GM18502 (cell line): ENCODE measurements at regions not wholly inside any gene's neighbourhood (a gene's known extent, or its start where the extent isn't known, plus 50 kb on each side); places are given as distances from the start of the nearest gene placed in this dataset.

Experiments used
- ATAC-seq: cut with Tn5 transposase; IDR thresholded peaks from one replicate; pipeline ENCODE4 v1.9.1; 2021; ENCODE audit warnings: mild to moderate bottlenecking; ENCODE audit not compliant: unreplicated experiment, poor library complexity

DNA sequence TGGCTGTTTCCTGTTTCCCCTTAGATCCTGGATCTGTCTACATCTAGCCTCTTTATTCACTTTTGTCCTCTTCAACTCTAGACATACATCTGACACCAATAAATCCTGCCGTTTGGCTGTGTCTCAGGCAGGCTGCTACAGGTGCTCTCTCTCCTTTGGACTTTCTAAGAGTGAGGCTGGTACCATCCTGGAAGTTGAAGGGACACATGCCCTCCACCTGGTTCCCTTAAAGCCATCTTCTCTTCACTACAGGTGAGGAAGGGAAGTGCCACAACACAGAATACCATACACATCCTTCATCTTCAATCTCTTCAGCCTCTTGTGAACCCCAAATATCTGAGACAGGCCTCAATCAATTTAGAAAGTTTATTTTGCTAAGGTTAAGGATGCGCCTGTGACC, 137.9 kb downstream of the BACH1 start:
- ATAC-seq = no peak

DNA sequence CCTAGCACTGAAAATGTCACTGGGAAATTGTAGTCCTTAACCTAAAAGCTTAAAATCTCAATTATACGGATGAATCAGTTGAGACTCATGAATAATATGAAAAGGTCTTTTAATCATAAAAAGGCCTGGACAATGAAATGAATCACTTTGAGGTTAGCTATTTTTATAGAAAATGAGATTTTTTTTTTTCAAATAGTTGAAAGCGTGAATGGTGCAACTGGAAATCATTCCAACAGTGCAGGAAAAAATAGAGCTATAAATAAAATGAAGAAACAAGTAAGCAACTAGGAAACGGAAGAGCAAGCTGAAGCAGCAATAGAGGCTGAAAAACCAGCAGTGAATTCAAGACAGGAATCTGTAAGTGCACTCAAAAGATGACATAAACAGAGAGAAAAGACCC, 142.9 kb downstream of the BACH1 start:
- ATAC-seq = no peak

DNA sequence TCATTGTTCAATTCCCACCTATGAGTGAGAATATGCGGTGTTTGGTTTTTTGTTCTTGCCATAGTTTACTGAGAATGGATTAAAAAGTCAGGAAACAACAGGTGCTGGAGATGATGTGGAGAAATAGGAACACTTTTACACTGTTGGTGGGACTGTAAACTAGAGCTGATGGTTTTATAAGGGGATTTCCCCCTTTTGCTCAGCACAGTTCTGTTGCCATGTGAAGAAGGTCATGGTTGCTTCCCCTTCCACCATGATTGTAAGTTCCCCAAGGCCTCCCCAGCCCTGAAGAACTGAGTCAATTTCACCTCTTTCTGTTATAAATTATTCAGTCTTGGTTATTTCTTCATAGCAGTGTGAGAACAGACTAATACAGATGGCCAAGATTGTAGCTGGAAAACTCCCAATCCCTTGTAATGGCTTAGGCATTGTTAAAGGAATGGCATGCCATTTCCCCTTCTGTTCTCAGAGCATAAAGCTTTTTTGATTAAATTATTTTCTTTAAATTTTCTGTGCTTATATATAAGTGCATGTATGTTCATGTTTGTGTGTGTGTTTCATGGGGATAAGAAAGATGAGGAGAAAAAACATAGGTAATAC, 144.8 kb downstream of the BACH1 start:
- ATAC-seq = no peak

DNA sequence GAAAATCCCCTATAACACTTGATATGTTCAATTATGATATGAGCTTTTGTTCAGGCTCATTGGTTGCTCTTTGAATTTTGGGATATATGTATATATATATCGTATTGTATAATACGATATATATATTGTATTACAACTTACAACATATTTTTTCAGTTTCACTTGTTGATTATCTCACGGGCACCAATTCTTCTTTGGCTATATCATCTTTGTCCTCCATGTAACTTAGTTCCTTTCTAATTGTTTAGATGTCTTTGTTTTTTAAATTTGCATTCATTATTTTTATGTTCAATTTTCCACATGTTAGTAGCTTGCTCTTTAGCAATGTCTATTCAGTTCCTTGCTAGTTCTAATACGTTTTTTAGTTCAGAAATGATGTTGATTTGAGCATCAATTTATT, 150.0 kb downstream of the BACH1 start:
- ATAC-seq = no peak

DNA sequence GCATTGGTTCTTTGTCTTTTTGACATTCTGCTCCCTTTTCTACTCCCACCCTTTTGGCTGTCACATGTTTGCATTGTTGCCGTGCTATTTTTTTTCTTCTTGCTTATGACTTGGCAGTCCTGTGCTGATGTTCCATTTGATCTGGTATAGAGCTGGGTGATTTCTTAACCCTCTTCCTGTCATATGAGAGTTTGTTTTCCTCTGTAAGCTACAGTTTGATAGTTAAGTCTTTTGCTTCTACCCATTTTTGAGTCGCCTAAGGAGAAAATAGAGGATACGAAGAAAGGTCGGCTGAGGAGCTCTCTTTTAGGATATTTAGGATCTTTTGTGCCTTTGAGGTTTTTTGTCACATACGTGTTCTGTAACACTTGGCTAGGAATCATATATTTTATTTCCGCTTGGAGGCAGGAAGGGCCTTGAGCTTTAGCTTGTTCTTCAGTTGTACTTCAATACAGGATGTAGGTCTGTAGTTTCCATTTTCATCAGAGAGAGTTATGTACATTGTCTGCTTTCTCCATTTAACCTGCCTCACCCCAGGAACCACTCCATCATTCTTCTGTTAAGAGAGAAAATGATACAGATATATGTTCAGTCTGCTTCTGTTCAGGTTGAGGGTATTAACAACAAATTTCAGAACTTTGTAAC, 150.7 kb downstream of the BACH1 start:
- no peak for ATAC-seq

DNA sequence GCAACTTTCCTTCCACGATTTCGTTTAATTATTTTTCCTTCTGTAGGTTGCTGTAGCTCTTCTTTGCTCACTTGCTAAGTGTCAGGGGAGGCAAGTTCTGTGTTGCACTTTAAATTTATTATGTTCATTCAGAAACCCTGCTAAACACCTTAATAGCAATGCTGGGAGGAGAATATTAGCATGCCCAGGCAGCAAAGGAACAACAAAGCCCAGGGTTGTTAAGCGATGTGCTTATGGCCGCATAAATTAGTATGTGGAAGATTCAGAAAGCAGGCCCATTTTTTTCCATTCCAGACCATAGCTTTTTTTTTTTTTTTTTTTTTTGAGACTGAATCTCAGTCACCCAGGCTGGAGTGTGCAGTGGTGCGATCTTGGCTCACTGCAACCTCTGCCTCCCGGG, 151.3 kb downstream of the BACH1 start:
- ATAC-seq = no peak

DNA sequence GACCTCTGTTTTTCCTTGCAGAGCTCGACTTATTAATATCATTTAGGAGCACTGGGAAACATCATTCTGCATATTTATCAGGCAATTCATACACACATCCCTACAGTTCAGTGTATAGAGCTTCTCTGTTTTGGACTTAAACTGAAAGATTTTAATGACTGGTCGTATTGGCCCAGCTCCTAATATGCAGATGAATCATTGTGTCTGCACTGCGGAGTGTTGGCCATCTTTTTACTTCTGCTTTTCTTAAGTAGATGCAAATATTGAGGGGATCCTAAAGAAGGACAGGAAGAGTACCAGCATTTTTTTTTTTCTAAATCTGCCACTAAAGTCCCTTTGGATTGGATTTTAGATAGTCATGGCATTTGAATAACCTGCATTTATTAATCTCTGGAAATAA, 154.8 kb downstream of the BACH1 start:
- ATAC-seq = peak; percentile 62

DNA sequence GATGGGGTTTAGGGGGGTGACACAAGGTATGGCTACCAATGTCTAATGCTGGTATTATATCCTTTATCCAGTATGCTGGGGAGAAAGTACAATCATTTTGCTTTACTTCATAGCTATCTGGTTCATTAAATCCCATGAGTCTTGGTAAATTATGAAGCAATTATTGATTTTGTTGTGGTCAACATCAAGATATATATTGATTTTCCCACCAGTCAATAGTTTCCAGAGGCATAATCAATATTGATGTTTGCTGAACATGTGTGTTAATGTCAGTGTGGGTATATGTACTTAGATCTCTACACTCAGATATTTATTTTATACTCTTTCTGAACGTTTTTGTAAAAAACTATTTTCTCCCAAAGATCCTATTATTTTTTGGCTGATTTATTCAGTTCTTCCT, 155.5 kb downstream of the BACH1 start:
- ATAC-seq = no peak

DNA sequence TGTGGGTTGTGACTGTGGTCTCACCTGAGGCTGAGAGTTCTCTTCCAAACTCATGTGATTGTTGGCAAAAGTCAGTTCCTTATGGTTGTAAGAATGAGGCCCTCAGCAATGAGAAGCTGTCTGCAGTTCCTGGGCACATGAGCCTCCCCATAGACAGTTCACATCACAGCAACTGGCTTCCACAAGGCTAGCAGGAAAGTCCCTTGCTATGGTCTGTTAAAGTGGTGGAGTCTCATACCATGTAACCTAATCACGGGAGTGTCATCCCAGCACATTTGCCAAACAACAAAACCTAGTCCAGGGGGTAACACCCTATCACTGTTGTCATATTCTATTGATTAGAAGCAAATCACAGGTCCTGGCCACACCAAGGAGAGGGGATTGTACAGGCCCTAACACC, 163.8 kb downstream of the BACH1 start:
- ATAC-seq = peak; percentile 76

DNA sequence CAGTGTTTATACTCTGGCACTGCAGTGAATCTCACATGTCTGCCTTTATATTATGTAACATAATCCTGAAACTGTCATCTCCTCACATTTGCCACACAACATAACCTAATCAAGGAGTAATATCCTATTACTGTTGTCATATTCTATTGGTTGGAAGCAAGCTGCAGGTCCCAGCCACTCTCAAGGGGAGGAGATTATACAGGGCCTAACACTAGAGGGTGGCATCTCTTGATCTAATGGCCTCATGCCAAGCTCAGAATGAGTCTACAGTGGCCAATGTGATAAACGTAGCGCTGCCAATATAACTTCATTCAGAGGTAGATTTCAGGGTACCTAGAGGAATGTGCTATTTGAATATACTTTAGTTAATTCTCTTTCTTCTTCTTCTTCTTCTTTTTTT, 166.8 kb downstream of the BACH1 start:
- no peak for ATAC-seq

DNA sequence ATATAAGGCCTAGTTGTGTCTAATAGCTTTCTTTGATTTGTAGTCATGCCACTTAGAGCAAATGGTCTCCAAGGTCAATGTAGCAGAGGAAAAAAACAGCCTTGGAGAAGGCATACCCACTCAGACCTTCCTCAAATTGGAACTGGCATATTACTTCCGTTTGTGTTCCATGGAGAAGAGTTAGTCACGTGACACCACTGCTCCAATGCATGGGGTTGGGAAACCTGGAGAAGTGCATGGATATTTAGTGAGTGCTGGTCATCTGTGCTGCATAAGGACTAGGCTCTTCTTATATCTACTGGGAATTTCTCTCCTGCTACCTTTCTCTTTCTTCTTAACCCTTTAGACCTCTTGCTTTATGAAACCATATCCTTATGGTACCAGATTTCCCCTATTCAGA, 167.8 kb downstream of the BACH1 start:
- ATAC-seq = no peak

DNA sequence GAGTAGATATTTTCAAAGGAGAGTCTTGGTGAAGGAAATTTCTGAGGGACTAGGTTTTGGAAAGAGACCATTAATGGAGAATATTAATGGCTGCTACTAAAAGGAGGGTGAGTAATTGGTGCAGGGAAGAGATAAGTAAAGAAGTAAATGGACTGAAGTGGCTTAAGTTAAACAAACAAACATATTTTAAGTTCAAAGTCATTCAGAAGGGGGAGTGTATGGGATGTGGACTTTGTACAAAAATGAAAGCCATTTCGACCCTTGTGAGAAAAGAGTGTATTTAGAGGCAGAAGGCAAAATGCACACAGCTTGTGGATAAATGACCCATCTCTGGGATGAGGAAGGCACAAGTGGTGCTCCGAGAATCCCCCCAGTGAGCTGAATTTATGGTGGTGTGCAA, 171.7 kb downstream of the BACH1 start:
- no peak for ATAC-seq

DNA sequence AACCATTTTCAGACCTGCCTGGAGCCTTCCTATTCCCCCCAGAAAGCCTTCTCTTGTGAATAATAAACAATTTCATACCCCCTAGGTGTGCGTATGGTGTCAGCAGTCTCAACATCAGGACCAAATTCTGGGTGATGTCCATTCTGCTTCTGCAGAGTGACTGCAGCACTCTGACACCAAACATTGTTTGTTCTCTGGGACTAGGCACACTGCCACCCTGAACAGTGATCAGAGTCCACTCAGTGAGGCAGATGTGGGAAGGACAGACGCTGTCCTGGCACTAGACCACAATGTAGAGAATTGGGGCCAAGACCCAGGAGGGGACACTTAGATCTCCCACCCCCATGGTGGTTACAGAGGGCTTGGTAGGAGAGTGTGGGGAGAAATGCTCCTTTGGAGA, 175.1 kb downstream of the BACH1 start:
- ATAC-seq = no peak

DNA sequence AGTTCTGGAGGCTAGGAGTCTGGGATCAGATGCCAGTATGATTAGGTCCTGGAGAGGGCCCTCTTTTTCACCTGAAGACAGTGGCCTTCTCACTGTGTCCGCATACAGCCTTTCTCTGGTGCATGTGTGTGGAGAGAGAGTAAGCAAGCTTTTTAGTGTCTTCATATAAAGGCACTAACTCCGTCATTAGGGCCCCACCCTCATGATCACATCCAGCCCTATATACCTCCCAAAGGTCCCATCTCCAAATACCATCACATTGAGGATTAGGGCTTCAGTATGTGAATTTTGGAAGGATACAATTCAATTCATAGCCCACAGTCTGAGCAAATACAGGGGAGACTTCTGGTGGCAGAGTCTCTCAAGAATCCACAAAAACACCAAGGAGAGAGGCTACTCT, 176.6 kb downstream of the BACH1 start:
- ATAC-seq = no peak

DNA sequence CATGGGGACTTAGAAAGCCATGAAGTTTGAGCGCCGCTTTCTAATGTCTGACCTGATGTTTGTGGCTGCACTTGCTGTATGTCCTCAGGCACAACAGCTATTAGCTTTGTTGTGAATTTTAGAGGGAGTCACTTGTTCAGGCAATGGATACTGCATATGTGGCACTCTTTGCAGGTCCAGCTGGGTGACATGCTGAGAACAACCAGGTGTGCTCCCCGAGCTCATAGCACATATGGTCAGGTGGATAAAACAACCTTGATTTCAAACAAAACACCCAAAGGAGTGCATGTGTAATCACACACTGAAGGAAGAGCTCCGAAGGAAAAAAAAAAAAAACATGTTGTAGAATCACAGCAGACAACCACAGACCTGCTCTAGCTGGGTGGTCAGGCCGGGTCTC, 178.6 kb downstream of the BACH1 start:
- no peak for ATAC-seq

DNA sequence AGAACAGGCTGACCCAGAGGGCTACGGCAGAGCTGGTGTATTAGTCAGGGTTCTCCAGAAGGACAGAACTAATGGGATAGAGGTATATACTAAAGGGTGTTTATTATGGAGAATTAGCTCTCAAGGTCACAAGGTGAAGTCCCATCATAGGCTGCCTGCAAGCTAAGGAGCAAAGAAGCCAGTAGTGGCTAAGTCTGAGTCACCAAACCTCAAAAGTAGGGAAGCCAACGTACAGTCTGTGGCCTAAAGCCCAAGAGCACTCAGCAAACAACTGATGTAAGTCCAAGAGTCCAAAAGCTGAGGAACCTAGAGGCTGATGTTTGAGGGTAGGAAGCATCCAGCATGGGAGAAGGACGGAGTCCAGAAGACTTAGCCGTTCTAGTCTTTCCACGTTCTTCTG, 179.2 kb downstream of the BACH1 start:
- ATAC-seq = no peak

DNA sequence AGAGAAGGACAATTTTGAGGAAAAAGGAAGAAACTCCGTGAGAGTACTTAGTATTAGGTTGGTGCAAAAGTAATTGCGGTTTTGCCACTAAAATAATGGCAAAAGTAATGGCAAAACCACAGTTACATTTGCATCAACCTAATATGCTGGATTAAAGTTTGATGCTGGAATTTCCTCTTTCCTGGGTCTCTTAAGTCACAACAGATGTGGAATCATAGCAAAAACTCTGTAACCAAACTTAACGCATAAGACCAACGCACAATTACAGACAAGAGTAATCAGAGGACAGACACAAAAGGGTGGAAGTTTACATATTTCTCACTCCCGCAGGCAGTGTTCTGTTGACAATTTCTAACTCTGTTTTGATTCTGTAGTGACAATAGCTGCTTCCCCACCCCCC, 182.4 kb downstream of the BACH1 start:
- ATAC-seq = no peak

DNA sequence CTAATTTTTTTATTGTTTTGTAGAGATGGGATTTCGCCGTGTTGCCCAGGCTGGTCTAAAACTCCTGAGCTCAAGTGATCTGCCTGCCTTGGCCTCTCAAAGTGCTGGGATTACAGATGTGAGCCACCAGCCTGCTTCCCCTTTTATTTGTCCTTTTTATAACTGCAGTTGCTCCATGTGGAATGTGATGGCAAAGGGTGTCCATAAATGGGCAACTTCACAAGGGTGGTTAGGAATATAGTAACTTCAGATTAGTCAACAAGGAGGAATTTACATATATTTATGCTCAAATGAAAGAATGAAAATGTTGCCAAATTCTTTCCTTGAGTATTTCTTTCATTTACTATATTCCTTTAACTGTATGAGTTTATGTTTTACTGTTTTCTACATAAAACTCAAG, 182.9 kb downstream of the BACH1 start:
- no peak for ATAC-seq

DNA sequence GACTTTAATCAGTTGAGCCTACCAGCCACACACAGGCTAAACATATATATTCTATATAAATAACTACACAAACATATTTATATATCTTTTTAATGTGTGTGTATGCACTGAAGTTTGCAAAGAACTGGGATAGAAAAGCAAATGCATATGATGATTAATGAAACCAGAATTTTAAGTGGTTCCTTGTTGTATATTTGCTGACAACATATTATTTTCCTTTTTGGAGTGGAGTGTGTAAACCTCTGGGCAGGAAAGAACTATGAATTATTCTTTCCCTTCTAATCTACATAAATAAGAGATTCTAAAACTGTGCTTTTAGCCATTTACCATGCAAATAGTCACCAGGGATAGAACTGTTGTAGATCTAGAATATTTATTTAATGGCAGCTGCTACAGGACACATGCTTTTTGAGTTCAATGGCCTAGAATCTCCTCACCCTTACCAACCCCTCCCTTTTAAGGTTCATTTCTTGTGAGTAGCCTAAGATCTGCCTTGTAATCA, 187.6 kb downstream of the BACH1 start:
- no peak for ATAC-seq
